ENCODE measurements at regions not wholly inside any gene's neighbourhood (a gene's known extent, or its start where the extent isn't known, plus 50 kb on each side); places are given as distances from the start of the nearest gene placed in this dataset.

DNA sequence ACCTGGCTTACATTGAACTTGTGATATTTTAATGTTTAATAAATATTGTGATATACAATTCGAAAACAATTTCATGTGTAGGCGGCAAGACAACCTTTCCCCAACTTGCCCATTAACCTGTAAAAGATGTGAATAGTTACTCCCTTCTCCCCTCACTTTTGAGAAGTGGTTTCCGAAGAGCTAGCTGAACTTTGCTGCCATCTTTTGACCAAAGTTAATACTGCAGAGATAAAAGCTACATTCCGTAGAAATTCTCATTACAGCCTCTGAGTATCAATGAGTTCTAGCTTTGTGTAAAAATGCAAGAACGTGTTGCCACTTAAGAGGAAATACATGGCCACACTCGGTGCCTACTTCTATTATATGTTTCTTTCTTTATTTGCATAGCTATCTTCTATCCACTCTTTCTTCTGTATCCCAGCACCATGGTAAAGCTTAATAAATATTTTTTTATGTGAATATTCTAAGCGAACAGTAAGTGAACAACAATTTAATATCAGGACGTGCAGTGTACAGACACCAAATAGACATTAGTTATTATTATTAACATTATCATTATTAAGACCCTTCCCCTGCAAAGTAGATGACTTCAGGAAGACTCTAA, 105.1 kb upstream of the TMEM260 start:
- Histone ChIP-seq H3K4me3 (no peak overlapping the region), H3K9ac (ENCODE audit: insufficient read depth in 1 of 2, low read length in 2 of 2) (peak overlapping the region in 1 of 2 donors; percentile 15), H3K27ac (ENCODE audit: low read depth in 1 of 2, low read length in 1 of 2) (no peak overlapping the region), H3K4me1 (ENCODE audit: control insufficient read depth in 5 of 5, insufficient read depth in 5 of 5, low read length in 5 of 5) (no peaks in the 10 kb centered on the region), H3K27me3 (ENCODE audit: control insufficient read depth in 3 of 3, insufficient read depth in 3 of 3, low read length in 2 of 3) (peaks cover 0 to 2% (median 2%) of the 10 kb centered on the region in 3 donors), H3K36me3 (ENCODE audit: control insufficient read depth in 4 of 4, insufficient read depth in 4 of 4, low read length in 4 of 4) (no peaks in the 10 kb centered on the region), H3K9me3 (ENCODE audit: control insufficient read depth in 4 of 4, insufficient read depth in 3 of 4, low read length in 3 of 4) (peaks cover 0 to 2% (median 0%) of the 10 kb centered on the region in 4 donors)
- DNase-seq (peak in 2 of 3 donors; percentile 61 to 67), ATAC-seq (ENCODE audit: insufficient read depth, low FRiP score) (no peak)
- 17 to 18% methylated on average over 8 of the region's 8 CpGs for WGBS, 2 donors
- TF ChIP-seq, protein P1, sequence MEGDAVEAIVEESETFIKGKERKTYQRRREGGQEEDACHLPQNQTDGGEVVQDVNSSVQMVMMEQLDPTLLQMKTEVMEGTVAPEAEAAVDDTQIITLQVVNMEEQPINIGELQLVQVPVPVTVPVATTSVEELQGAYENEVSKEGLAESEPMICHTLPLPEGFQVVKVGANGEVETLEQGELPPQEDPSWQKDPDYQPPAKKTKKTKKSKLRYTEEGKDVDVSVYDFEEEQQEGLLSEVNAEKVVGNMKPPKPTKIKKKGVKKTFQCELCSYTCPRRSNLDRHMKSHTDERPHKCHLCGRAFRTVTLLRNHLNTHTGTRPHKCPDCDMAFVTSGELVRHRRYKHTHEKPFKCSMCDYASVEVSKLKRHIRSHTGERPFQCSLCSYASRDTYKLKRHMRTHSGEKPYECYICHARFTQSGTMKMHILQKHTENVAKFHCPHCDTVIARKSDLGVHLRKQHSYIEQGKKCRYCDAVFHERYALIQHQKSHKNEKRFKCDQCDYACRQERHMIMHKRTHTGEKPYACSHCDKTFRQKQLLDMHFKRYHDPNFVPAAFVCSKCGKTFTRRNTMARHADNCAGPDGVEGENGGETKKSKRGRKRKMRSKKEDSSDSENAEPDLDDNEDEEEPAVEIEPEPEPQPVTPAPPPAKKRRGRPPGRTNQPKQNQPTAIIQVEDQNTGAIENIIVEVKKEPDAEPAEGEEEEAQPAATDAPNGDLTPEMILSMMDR (IDR thresholded peaks at IDR 0.05; ENCODE audit: control extremely low read depth, extremely low read depth): peak; percentile 50

DNA sequence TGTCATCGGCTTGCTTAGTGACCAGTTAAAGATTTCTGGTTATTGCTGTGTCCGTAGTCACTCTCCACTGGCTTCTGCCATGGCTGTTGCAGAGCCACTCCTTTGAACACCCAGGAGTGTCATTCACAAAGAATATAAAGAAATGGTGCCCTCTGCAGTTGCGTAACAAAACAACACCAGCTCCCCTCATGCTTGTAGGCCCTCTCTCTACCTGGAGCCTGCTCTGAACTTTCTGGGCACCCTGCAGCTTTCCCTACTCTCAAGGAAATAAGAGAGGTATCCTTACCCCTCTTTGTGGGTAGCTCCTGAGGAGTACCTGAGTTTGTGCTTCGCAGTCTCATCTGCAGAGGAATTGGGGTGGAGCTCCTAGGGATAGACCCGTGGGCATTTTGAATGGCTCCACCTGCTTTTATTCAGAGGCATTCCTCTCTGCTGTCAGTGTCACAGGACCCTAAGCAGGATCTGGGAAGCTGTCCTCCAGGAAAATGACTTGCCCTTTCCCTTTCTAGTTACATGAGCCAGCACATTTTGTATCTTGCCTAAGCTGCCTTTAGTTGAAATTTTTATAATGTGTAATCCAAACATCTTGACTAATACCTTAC, 97.2 kb upstream of the TMEM260 start:
- Histone ChIP-seq H3K9me3 (ENCODE audit: control insufficient read depth in 4 of 4, insufficient read depth in 3 of 4, low read length in 3 of 4) (no peaks in the 10 kb centered on the region), H3K27me3 (ENCODE audit: control insufficient read depth in 3 of 3, insufficient read depth in 3 of 3, low read length in 2 of 3) (no peaks in the 10 kb centered on the region), H3K4me1 (ENCODE audit: control insufficient read depth in 5 of 5, insufficient read depth in 5 of 5, low read length in 5 of 5) (no peaks in the 10 kb centered on the region), H3K27ac (ENCODE audit: low read depth in 1 of 2, low read length in 1 of 2) (no peak overlapping the region), H3K9ac (ENCODE audit: insufficient read depth in 1 of 2, low read length in 2 of 2) (no peak overlapping the region), H3K36me3 (ENCODE audit: control insufficient read depth in 4 of 4, insufficient read depth in 4 of 4, low read length in 4 of 4) (no peaks in the 10 kb centered on the region), H3K4me3 (no peak overlapping the region)
- DNase-seq (peak in 2 of 3 donors; percentile 20 to 25), ATAC-seq (ENCODE audit: insufficient read depth, low FRiP score) (no peak)
- TF ChIP-seq, protein P1 (IDR thresholded peaks at IDR 0.05; ENCODE audit: control extremely low read depth, extremely low read depth): no peak
- WGBS, 2 donors: 66 to 77% methylated on average over 5 of the region's 5 CpGs

DNA sequence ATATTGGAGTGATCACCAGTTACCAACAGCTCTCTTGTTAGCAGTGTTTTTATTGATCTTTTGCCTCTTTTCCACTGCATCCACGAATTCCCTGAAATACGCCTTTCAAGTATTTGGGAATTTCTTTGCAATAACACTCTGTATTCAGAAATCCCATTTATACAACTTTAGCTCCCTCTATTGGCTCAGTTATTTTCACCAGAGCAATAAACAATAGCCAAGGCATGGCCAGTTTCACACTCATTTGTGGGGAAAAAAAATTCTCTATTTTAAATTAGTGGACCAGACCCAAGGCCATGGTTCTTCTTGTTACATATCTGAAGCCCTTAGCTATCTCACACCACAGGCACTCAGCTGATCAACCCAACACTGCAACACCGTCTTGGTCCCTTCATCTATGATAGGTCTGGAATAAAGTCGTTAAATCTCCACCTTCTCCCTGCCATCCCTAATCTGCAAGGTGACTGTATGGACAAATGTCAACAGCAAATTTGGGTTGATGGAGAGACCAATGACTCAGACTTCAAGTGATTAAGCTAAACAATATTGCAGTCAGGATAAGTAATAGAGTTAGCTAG, 92.4 kb upstream of the TMEM260 start:
- TF ChIP-seq, protein P1 (IDR thresholded peaks at IDR 0.05; ENCODE audit: control extremely low read depth, extremely low read depth): peak; percentile 2
- no peak for ATAC-seq (ENCODE audit: insufficient read depth, low FRiP score)
- Histone ChIP-seq H3K27ac (ENCODE audit: low read depth in 1 of 2, low read length in 1 of 2) (no peak overlapping the region), H3K4me1 (ENCODE audit: control insufficient read depth in 5 of 5, insufficient read depth in 5 of 5, low read length in 5 of 5) (peaks cover 0 to 5% (median 0%) of the 10 kb centered on the region in 5 donors), H3K9ac (ENCODE audit: insufficient read depth in 1 of 2, low read length in 2 of 2) (peak overlapping the region in 1 of 2 donors; percentile 9), H3K9me3 (ENCODE audit: control insufficient read depth in 4 of 4, insufficient read depth in 3 of 4, low read length in 3 of 4) (no peaks in the 10 kb centered on the region), H3K27me3 (ENCODE audit: control insufficient read depth in 3 of 3, insufficient read depth in 3 of 3, low read length in 2 of 3) (peaks cover 0 to 2% (median 0%) of the 10 kb centered on the region in 3 donors), H3K36me3 (ENCODE audit: control insufficient read depth in 4 of 4, insufficient read depth in 4 of 4, low read length in 4 of 4) (no peaks in the 10 kb centered on the region), H3K4me3 (no peak overlapping the region)
- DNase-seq: peak in 2 of 3 donors; percentile 60 to 62
- WGBS, 2 donors: 64 to 73% methylated on average over 4 of the region's 4 CpGs
